Stimulated activated CD8-positive, alpha-beta memory T cell treated with anti-CD3 and anti-CD28 coated beads, Interleukin-12 subunit alpha, Interleukin-12 subunit beta, amount 100 ng/mL, for 24 hours (primary cell): ENCODE measurements at regions not wholly inside any gene's neighbourhood (a gene's known extent, or its start where the extent isn't known, plus 50 kb on each side); places are given as distances from the start of the nearest gene placed in this dataset.

Experiments used
- DNase-seq: peaks from one replicate; pipeline ENCODE4 v3.0.0-alpha.2; 2020; ENCODE audit errors: extremely low read depth

DNA sequence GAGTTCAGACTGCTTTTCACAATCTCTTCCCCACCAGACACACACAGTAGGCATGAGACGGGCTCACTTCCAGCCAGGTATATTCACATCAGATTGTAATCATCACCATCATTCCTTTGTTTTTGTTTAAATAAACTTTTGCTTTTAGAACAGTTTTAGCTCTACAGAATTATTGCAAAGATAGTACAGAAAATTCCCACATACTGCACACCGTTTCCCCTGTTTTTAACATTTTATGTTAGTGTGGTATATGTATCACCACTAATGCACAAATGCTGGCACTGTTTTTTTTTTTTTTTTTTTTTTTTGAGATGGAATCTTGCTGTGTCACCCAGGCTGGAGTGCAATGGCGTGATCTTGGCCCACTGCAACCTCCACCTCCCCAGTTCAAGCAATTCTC is 83.3 kb upstream of the ANO1 start:
- no peak for DNase-seq

DNA sequence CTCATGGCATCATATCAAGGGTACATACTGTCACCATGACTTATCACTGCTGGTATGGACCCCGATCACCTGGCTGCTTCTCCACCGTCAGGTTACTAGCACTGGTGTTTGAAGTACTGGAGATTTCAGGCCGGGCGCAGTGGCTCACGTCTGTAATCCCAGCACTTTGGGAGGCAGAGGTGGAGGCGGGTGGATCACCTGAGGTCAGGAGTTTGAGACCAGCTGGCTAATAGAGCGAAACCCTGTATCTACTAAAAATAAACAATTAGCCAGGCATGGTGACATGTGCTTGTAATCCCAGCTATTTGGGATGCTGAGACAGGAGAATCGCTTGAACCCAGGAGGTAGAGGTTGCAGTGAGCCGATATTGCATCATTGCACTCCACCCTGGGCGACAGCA is 82.4 kb upstream of the ANO1 start:
- DNase-seq: no peak

- DNase-seq: no peak
Observed at GRCh38 chr11:69996451-69996850, 81.7 kb upstream of the ANO1 start.

GRCh38 chr11:69997352-69997751 is 80.8 kb upstream of the ANO1 start:
- no peak for DNase-seq

DNA sequence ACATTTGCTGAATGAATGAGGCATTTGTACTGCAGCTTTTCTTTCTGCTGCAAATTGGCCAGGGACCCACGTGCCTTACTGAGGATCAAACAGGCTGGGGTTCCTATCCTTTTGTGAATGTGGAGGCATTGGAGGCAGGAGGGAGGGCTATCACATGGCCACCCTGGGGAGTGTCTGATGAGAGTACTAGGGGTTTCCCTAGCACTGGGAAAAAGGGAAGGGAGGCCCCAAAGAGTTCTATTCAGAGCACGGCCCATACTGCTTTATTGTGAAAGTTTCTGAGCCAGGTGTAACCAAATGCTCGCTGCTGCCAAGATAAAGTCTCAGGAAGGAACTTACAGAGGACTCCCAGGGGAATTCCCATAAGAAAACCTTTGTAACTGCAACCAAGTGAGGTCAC is 78.4 kb upstream of the ANO1 start:
- DNase-seq: no peak

- no peak for DNase-seq
Observed at GRCh38 chr11:70000228-70000627, 77.9 kb upstream of the ANO1 start.

GRCh38 chr11:70001246-70001645 is 76.9 kb upstream of the ANO1 start:
- no peak for DNase-seq

GRCh38 chr11:70002433-70002832 is 75.7 kb upstream of the ANO1 start:
- DNase-seq: no peak

GRCh38 chr11:70005107-70005818 is 72.9 kb upstream of the ANO1 start:
- no peak for DNase-seq

DNA sequence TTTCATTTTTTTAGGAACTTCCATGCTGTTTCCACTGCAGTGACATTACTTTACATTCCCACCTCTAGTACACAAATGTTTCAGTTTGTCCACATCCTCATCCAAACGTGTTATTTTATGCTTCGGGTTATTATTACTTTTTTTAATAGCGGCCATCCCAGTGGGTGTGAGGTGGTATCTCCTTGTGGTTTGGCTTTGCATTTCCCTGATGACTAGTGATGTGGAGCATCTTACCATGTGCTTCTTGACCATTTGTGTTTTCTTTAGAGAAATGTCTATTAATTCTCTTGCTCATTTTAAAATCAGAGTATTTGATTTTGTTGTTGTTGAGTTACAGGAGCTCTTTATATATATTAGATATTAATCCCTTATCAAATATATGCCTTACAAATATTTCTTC is 70.3 kb upstream of the ANO1 start:
- DNase-seq: no peak

- DNase-seq: no peak
Observed at GRCh38 chr11:70010774-70011173, 67.3 kb upstream of the ANO1 start.

GRCh38 chr11:70012134-70012733 is 65.9 kb upstream of the ANO1 start:
- DNase-seq: no peak

DNA sequence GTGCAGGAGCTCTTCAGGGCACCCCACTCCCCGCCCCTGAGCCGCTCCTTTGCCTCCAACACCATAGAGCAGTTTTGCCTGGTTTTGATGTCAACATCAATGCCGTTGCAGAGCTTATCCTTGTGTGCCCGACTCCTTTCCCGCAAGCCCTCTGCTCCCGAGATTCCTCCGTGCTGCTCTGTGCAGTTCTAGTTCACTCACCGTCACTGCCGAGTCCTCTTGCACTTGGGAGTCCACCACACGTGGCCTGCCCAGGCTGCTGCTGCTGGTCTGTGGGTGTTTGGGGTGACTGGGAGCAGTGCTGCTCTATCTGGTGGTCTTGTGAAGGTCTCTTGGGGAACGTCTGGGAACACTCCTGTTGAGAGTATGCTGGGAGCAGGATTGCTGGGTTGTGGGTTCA is 63.8 kb upstream of the ANO1 start:
- DNase-seq: no peak

- DNase-seq: no peak
Observed at GRCh38 chr11:70016666-70017367, 61.3 kb upstream of the ANO1 start.

DNA sequence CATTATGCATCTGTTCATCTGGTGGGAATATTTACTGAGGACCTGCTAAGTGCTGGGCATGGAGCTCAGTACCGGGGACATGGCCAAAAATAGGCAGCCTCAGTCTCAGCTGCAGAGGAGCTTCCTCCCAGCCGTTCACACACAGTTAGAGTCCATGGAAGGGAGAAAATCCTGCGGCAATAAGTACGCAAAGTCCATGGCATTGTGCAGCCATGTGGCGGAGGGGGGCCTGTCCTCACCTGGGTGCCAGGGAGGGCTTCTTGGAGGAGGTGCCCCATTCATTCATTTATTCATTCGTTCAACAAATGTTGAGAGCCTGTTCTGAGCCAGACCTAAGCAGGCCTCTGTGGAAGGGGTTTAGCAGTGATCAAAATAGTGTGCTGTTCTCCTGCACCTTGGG is 59.3 kb upstream of the ANO1 start:
- no peak for DNase-seq

DNA sequence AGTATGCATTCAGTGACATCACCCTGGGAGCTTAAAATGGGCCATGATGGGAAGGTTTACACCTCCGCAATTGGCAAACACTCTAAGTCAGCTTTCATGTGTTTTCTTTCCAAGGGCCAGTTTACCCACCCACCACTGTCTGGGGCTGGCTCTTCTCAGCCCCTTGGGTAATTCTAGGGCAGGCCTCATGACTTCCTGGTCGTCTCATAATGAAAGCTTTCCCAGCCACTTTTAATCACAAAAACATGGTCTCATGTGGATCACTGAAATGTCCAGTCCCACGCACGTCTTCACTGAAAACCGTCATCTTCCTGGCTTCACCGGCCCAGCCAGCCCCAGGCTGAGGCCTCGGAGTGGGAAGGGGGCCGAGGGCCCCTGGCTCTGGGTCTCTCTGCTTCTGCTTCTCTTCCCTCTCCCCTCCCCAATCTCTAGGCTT is 58.5 kb upstream of the ANO1 start:
- no peak for DNase-seq

DNA sequence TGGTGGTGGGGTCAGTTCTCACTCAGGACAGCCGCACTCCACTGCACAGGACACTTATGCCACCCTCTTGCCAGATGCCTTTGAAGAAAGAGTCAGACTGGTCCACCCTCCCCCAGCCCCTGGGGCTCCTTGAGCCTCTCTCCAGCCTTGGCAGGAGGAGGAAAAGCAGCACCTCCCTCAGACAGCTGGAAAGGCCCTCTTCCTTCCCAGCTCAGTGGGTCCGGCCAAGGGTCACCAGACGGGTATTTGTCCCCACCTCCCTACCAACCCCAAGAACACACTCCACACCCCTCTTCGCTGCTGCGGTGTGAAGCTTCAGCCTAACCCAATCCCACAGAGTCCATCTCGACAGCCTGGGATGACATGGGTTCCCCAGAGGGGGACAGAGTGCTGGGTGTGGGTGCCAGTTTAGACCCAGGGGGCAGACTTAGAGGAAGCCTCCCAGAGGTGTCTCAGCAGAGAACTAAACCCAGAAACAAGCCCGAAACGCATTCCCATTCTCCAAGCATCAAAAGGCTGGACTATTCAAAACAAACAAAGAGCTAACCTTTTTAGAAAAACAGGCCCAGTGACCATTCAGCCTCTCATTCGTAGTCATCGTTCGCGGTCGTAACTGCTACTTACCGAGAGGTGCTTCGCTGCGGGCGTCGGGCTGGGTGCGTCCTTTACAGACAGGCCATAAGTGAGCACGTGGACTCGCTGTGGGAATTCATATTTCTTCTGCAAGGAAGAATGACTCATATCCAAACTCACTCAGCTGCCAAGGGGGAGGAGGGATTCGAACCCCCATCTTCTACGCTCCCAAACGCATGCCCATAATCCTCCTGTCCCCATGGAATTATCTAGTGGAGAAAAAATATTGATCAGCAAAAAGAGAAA is 57.5 kb upstream of the ANO1 start:
- DNase-seq: no peak

- no peak for DNase-seq
Observed at GRCh38 chr11:70021586-70021985, 56.5 kb upstream of the ANO1 start.

GRCh38 chr11:70024036-70024772 is 53.9 kb upstream of the ANO1 start:
- no peak for DNase-seq

GRCh38 chr11:70024773-70025045 is 53.4 kb upstream of the ANO1 start:
- no peak for DNase-seq

- DNase-seq: no peak
Observed at GRCh38 chr11:70025308-70025707, 52.8 kb upstream of the ANO1 start.

GRCh38 chr11:70026012-70026411 is 52.1 kb upstream of the ANO1 start:
- DNase-seq: no peak
